Activated B cell treated with CpG ODN at 0.5 μM for 24 hours (primary cell): ENCODE measurements at regions not wholly inside any gene's neighbourhood (a gene's known extent, or its start where the extent isn't known, plus 50 kb on each side); places are given as distances from the start of the nearest gene placed in this dataset.

Experiments used
- ATAC-seq: fragments of 200-7000 bp; cut with Tn5 transposase; one replicate; pipeline ENCODE4 v1.10.0; 2021; ENCODE audit warnings: low read depth, mild to moderate bottlenecking, moderate library complexity
- CTCF ChIA-PET: fragments of 350-600 bp; sonication (Branson Sonifier 250); formaldehyde crosslinking; loops from one replicate; lab custom pipeline; 2021; ENCODE audit warnings: antibody characterized with exemption; lab: Charles Lee
- POLR2A ChIA-PET: fragments of 350-600 bp; sonication (Branson Sonifier 250); formaldehyde crosslinking; loops from one replicate; lab custom pipeline; 2021; ENCODE audit warnings: antibody characterized with exemption; lab: Charles Lee
- DNase-seq: peaks from one replicate; pipeline ENCODE4 v3.0.0; 2022
- H3K27ac Mint-ChIP-seq: one replicate; pipeline ENCODE4 v1.8.0; 2020; ENCODE audit warnings: mixed read lengths
- H3K27me3 Mint-ChIP-seq: one replicate; pipeline ENCODE4 v1.8.0; 2021; ENCODE audit warnings: mixed read lengths
- H3K36me3 Mint-ChIP-seq: one replicate; pipeline ENCODE4 v1.8.0; 2021; ENCODE audit warnings: low read depth, mixed read lengths
- H3K4me1 Mint-ChIP-seq: one replicate; pipeline ENCODE4 v1.8.0; 2021; ENCODE audit warnings: mixed read lengths
- H3K4me3 Mint-ChIP-seq: one replicate; pipeline ENCODE4 v1.8.0; 2020; ENCODE audit warnings: mild to moderate bottlenecking, mixed read lengths
- H3K9me3 Mint-ChIP-seq: one replicate; pipeline ENCODE4 v1.8.0; 2020; ENCODE audit warnings: mixed read lengths
- CTCF ChIP-seq: fragments of 200-600 bp; IDR thresholded peaks from one replicate; pipeline ENCODE4 v1.8.0; 2022; ENCODE audit warnings: antibody characterized with exemption, mild to moderate bottlenecking
- intact Hi-C: fragments of 100-400 bp; cut with micrococcal nuclease; formaldehyde crosslinking; loops from one replicate; pipeline ENCODE4 v1.15.1; 2024

DNA sequence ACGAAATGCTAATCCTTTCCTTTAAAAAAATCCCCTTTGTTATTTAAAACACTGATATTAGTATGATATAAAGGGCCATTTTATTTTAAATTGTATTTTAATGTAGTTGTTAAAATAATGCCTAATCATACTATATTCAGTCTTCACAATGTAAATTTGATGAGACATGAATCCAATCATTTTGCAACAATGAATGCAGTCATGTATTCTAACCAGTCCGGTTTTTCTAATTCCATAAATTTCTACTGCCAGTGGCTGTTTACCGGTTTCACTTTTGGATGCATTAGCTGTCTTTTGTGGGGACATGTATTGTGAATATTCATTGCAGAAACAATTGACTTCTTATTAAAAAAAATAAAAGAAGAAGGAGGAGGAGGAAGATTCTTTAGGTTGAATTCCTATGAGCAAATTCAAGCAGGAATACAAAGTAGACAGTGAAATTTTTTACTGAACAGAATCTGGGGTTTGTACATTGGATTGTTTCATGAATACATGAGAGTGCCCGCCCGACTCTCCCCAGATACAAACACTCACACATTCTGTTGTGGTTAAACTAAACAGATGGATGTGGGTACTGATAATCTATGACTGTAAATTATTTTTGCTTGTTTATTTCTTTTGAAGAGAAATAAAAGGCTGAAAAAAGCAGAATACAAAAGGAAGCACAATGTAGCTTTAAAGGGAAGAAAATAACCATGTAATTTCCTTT, 624.8 kb upstream of the PTBP2 start:
- CTCF ChIA-PET: no interaction called here
- TF ChIP-seq CTCF: no peak
- Mint-ChIP-seq H3K27me3 (no peaks in the 10 kb centered on the region), H3K36me3 (no peaks in the 10 kb centered on the region), H3K4me1 (no peaks in the 10 kb centered on the region), H3K4me3 (no peak overlapping the region), H3K9me3 (no peaks in the 10 kb centered on the region), H3K27ac (no peak overlapping the region)
- intact Hi-C loops: no loop called here
- ATAC-seq (no peak), DNase-seq (no peak)
- POLR2A ChIA-PET: no interaction called here

GRCh38 chr1:96104506-96104905, 617.1 kb upstream of the PTBP2 start:
- Mint-ChIP-seq H3K27me3 (no peaks in the 10 kb centered on the region), H3K9me3 (no peaks in the 10 kb centered on the region), H3K4me3 (no peak overlapping the region), H3K4me1 (no peaks in the 10 kb centered on the region), H3K36me3 (no peaks in the 10 kb centered on the region), H3K27ac (no peak overlapping the region)
- ATAC-seq (no peak), DNase-seq (no peak)
- TF ChIP-seq CTCF: no peak
- POLR2A ChIA-PET: no interaction called here
- CTCF ChIA-PET: no interaction called here
- intact Hi-C loops: no loop called here

DNA sequence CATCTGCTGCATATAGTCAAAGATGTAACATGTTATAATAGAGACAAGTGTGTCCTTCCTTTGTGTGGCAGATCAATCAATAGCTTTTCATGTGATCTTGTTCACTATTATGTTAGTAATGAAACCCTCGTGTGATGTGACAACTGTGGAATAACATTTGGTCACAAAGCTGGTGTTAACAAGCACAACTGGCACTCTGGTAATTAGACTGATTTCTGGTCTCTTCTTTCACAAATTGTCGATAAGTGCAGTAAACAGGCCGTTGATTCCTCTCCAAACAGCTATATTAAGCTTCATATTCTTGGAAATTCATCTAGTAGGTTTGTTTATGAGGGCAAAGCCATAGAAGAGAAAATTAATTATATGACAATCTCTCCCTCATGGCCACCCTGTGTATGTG, 616.7 kb upstream of the PTBP2 start:
- H3K36me3 Mint-ChIP-seq: no peaks in the 10 kb centered on the region
- H3K4me3 Mint-ChIP-seq: no peak overlapping the region
- ATAC-seq (no peak), DNase-seq (no peak)
- no peaks in the 10 kb centered on the region for H3K9me3 Mint-ChIP-seq
- H3K27ac Mint-ChIP-seq: no peak overlapping the region
- H3K27me3 Mint-ChIP-seq: no peaks in the 10 kb centered on the region
- no peaks in the 10 kb centered on the region for H3K4me1 Mint-ChIP-seq
- no peak for TF ChIP-seq CTCF
- CTCF ChIA-PET: no interaction called here
- POLR2A ChIA-PET: no interaction called here
- intact Hi-C loops: no loop called here

DNA sequence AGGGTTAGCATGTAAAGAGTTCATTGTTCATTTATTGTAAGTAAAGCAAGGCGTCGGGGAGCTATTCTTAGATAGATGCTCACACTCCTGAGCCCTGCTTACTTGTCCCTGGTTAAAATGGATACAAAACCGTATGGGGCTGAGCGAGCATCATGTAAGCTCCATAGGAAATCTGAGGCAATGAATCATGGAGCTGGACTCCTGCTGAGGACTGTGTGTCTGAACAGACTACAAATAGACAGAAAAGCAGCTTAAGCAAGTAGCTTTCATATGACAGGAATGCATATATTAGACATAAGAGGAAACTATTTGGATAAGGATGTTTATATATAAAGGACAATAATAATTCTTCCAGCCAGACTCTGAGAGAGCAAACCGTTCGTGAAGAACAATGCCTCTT, 604.9 kb upstream of the PTBP2 start:
- intact Hi-C loops: no loop called here
- no peaks in the 10 kb centered on the region for H3K36me3 Mint-ChIP-seq
- H3K9me3 Mint-ChIP-seq: peaks cover 2% of the 10 kb centered on the region
- no peaks in the 10 kb centered on the region for H3K4me1 Mint-ChIP-seq
- no peak for TF ChIP-seq CTCF
- POLR2A ChIA-PET: no interaction called here
- H3K27me3 Mint-ChIP-seq: no peaks in the 10 kb centered on the region
- no peak overlapping the region for H3K27ac Mint-ChIP-seq
- no peak overlapping the region for H3K4me3 Mint-ChIP-seq
- DNase-seq (no peak), ATAC-seq (no peak)
- CTCF ChIA-PET: no interaction called here

GRCh38 chr1:96130432-96130831, 591.2 kb upstream of the PTBP2 start:
- Mint-ChIP-seq H3K36me3 (no peaks in the 10 kb centered on the region), H3K4me3 (no peak overlapping the region), H3K9me3 (peaks cover 2% of the 10 kb centered on the region), H3K27me3 (no peaks in the 10 kb centered on the region), H3K4me1 (no peaks in the 10 kb centered on the region), H3K27ac (no peak overlapping the region)
- intact Hi-C loops: no loop called here
- no peak for TF ChIP-seq CTCF
- ChIA-PET CTCF (no interaction called here), POLR2A (no interaction called here)
- no peak for DNase-seq
- no peak for ATAC-seq
